ENCODE measurements at regions not wholly inside any gene's neighbourhood (a gene's known extent, or its start where the extent isn't known, plus 50 kb on each side); places are given as distances from the start of the nearest gene placed in this dataset.

DNA sequence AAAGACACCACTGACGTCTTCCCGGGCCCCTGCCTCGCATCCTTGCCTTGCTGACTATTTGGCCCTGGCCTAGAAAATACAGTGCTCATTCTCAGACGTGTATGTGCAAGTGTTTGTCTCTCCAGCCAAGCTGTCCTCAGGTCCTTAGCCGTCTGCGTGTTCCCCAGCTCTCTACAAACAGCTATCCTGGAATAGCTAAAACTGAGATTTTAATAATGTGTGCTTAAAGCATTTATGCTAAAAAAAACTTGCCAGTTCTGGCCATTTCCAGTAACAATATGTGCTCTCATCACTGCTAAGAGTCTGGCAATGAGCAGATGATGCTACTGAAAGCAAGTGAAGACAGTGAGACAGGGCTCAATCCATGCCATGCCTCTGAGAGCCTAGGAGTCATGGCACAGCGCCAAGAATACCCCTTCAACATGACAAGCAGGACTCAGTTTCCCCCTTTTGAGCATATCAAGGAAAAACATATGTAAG, 55.7 kb downstream of the IRF2BP2 start:
- DNase-seq, result no peak

DNA sequence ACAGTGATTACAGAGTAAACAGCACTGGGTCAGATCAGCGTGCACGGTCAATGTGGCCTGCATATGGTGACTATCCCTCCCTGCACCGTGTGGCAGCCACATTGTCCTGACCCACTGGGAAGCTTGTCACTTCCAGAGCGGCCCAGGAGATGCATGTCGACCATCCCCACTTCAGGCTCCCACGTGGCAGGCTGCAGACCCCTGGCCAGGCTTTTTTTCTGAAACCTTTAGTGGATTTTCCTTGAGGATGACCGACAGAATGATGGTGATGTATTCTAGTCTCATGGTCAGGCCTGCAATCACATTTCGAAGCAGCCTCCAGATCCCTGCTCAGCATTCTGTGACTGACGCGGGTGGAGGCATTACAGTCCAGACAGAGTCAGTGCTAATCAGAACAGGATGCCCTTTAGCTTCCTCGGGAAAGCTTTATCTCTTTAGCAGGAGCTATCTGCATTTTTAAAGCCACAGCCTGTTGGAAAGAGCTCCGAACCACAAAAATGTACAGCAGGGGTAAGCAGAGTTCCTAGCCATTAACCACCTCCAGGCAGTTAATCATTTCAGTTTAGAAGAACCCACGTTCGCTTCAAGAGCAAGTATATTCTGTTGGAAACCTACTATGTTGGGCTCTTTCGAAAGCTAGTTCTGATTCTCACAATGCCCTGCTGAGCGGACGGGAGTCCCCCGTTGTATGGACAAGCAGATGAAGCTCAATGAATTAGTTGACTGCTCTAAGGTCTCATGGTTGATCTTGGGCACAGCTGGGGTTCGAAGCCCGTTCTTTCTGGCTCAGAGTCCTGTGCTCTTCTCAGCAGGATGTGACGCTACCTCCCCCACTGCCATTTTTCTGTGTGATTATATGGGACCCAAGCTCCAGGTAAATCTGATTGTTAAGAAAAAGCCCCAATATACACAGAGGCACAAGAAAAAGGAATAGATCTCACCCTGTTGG, 56.5 kb downstream of the IRF2BP2 start:
- DNase-seq, result no peak

DNA sequence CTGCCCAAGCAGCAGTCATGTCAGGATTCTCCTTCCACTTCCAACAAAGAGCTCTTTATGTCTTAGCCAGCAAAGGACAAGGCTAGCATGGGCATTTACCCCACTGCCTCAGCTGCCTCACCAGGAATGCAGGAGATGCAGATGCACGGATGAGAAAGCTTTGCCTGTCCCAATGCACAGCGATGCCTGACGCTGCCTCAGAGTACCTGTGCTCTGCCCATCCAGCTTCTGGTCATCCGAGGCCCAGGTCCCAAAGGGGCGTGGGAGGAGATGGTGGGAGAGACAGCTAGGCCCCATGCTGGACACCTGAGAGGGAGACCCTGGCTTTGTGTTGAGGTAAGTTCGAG, 59.0 kb downstream of the IRF2BP2 start:
- no peak for DNase-seq

DNA sequence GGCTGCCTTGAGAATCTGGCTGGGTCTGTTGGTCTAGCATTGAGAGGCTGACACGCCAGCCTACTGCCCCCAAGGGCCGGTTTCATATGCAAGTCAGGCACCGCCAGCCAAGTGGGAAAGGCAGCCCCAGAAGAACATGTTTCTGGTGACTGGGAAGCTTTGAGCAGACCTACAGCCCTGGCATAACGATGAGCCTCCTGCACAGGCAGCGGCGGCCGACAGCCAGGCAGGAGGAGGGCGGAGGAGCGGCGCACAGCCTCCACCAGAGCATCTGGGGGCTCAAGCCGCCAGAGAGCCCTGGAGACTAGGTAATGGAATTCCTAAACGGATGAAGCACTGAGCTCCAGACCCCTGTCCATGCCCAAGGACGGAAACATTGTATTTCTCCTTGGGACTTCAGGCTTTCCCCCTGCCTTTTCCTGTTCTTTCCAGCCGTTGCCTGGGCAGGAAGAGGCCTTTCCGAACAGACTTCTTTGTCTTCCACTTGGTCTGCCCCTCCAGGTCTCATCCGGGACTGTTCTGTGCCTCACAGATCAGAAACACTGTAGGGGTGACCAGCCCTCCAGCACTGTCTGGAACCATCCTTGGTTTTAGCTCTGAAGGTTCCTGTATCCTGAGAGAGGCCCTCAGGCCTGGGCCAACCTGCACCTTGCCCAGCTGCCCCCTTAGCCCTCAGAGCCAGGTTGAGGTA, 59.5 kb downstream of the IRF2BP2 start:
- no peak for DNase-seq

DNA sequence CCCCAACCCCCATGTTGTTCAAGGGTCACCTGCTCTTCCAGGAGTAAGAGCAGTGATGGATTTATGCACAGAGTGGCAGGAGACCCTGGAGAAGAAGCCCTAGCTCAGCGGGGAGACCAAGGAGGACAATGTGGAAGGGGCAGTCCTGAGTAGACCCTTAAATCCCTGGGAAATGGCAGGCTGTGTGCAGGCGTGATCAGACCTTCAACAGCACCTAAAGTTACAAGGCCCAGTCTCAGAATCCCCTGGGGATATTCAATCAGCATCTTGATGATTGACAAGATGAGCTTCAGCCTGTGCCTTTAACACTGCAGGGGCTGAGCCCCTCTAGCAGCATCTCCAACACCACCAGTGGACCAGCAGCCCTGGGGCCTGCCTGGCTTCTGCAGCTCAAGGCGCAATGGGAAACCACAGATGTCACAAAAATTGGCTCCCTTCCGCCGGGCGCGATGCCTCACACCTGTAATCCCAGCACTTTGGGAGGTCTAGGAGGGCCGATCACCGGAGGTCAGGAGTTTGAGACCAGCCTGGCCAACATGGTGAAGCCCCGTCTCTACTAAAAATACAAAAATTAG, 60.4 kb downstream of the IRF2BP2 start:
- DNase-seq, result no peak

DNA sequence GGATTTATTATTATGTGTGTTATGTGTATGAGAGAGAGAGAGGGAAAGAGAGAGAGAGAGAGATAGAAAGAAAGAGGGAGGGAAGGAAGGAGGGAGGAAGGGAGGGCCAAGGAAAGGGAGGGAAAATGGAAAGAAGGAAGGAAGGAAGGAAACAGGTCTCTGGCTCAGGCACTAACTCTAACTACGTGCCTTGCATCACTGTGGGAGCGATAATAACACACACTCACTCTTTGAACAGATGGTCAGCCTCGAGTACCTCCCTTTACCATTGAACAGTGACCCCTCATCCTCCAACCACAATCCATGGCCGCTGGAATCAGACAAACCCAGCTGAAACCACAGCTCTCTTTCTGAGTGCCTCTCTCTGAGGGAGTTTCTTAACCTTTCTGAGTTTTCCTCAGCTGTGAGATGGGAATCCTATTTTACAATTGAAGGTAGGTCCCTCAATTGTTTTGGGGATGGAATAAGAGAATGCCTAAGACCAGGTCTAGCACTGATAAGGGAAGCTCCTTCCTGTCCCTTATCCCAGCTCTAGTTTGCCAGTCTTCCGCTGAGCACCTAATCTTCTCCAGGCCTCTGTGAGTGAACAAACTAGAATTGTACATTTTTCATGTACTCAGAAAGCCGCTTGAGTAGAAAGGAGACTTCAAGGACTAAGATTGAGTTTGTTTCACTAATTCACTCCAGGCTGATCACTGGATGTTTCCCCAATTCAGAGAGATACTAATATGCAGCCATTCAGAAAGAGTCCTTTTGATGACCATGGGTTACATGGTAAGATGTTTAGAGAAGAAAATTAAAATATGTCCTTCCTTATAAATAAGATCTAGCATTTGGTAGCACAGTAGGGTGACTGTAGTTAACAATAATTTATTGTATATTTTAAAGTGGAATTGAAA, 62.8 kb downstream of the IRF2BP2 start:
- no peak for DNase-seq

DNA sequence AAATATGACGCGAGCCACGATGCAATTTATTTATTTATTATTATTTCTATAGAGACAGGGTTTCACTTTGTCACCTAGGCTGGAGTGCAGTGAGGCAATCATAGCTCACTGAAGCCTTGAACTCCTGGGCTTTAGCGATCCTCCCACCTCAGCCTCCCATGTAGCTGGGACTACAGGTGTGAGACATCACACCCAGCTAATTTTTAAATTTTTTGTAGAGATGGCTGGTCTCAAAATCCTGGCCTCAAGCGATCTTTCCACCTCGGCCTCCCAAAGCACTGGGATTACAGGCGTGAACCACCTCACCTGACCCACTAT, 63.6 kb downstream of the IRF2BP2 start:
- no peak for DNase-seq

DNA sequence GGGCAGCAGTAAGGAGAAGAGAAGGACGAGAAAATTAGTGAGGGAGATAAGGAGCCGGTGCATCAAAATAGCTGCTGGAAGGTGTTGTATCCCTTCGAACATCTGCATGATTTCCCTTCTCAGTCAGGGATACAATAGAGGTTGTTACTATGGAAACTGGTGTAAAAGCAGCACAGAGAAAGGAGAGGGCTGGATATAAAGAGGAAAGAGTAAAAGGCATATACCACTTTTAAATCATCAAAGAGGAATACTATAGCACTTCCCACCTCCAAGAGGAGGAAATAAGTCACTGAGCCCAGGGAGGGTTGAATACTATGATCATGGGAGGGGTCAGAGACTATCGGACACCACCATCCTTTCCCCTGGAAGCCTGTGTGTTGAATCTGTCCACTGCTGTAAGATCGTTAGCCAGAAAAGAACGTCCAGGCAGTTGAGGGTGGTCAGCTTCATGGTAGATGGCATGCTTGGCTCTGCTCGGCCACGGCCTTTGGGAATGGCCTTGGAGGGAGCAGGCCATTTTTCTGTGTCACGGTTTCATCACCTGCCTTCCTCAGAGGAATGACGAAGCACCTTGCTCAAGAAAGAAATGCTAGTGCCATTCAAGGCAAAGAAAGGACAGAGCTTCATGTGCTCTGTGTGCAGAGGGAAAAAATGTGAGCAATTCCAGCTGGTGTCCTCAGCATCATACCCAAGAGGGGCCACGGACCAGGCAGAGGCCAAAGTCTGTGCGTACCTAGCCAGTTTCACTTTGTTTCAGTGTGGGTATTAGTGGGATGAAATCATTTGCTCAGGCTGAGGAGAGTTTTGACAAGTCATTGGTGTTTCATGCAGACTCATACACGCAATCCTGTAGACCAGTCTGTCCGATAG, 64.2 kb downstream of the IRF2BP2 start:
- DNase-seq, result no peak

DNA sequence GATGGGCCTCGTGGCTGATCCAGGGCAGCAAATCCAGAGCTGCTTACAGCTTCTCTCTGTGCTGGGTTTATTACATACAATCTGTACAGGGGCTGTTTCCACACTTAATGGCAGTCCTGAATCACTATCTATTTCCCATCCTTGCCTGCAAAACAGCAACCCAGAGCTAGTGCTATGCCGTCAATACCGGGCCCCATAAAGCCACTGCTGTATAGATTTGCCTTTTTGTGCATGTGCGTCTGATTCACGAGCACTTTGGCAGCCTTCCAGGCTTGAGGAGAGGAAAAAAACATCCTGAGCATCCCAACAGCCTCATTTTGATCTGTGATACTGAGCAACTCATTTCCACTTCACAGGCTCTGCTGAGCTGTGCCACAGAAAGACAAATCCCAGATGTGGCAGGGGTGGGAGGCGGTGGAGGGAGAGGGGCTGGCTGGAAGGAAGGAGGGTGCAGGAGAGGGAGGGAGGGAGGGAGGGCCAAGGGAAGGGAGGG, 65.2 kb upstream of the TARBP1 start:
- peak; percentile 37 to 43 for DNase-seq

DNA sequence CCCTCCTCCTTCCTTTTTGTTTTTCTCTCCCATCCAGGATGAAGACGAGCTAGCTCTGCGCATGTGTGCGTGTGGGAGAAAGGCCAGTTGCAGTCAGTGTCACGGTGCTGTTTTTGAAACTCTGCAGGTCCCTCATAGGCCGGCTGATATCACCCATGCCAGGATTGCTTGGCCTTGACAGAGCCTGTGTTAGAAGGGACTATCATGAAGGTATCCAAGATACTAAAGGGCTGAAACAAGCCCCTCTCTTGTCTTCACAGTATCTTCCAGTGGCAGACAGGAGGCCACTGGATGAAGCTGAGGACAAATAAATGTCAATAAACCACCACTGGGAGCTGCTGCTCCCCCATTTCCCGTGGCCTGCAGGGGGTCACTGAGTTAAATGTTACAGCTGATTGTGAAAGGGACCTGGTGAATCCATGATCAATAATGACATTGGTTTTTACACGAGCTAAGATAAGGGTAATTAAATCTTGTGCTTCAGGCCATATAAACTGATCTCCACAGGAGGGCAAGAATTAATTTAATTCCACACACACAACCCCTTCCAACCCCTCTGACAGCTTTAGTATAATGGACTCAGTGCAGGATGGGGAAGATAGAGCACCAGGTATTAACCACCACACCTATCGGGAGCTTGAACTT, 64.6 kb upstream of the TARBP1 start:
- no peak for DNase-seq

DNA sequence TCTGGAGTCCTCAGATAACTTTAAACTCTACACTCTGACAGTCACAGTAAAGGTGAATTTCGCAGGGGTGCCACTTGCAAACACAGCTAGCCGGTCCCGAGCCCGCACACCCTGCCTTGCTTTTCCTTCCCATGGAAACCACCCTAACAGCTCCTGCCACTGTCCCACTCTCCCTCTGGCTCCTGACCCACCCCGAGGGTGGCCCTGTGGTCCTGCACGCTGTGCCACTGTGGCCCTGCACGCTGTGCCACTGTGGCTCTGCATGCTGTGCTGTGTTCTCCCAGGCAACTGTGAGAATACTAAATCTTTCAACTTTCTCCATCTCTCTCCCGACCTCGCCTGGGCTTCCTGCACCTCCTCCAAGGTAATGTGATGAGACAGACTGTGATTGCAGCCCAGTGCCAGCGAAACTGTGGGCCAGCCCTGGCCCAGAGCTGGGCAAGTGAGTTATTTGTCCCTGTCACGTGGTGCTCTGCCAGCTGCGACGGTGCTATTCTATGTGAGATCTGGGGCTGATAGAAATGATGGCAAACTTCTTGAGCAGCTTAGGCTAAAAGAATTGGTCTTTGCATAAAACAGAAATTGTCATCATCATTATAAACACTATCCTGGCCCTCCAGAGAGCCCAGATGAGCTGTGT, 63.4 kb upstream of the TARBP1 start:
- DNase-seq, result no peak

DNA sequence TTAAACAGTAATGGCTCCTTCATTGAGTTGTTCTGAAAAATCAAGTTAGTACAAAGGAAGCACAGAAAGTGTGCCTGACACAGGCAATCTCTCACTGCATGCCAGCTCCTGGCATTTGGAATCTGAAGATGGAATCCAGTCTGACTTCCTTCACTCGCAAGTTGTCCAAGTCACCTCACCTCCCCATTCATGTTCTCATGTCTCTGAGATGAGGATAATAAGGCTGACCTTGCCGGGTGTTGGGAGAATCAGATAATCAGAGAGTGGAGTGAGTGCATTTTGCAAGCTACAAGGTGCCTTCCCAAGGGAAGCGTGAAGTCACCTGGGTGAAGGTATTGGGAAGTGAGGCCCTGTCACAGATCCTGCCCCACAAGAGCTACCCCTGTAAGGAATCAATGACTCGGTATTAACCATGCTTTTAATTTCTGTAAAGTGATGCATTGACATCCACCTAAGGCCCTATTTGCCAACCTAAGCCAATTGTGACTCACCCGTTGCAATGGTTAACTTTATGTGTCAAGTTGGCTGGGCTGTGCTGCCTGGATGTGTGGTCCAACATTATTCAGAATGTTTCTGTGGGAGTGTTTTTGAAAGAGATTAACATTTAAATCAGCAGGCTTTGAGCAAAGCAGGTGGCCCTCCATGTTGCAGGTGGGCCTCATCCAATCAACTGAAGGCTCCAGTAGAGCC, 62.5 kb upstream of the TARBP1 start:
- DNase-seq, result no peak

DNA sequence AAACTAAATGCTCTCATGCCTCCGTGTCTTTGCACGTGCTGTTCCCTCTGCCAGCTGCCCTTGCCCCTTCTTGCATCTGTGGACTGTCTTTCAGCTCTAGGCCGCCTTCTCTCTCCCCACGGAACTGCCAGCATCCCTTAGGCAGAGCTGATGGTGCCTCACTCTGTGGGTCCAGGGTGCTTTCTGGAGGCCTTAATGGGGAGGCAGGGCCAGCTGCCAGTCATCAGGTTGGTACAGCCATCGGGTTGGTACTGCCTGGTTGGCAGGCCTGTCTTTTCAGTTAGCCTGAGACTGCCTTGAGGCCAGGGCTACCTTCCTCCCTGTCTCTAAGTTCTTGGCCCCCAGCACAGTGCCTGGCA, 61.4 kb upstream of the TARBP1 start:
- no peak for DNase-seq

DNA sequence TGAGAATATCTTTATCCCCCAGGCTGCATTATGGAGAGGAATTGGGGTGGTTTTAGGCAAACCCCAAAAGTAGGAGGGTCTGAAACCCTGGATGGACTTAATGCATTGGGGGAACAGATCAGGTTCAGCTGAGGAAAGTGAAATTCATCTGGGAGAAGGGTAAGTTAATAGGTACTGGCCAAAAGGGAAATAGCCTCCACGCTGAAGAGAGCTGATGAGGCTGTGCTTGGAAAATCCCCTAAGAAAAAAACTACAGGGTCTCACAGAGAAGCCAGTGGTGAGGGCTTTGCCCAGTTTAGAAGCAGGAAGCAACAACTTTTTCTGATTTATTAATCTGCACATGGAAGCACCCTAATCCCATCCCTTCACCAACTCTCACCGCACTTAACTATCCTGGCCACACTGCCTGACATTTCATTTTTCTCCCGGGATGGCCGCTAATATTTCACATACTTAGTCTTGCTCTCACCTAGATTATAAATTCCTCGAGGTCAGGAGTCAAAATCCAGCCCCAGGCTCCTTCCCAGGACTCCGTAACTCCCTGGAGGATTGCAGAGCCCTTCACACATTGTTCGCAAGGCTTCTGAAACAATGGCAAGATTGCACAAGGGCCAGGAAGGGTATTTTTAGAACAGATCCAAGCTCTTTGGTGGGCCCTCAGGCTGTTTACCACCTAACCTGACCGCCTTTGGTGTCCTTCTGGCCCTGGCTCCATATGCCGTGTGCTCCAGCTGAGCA, 60.9 kb upstream of the TARBP1 start:
- no peak for DNase-seq

DNA sequence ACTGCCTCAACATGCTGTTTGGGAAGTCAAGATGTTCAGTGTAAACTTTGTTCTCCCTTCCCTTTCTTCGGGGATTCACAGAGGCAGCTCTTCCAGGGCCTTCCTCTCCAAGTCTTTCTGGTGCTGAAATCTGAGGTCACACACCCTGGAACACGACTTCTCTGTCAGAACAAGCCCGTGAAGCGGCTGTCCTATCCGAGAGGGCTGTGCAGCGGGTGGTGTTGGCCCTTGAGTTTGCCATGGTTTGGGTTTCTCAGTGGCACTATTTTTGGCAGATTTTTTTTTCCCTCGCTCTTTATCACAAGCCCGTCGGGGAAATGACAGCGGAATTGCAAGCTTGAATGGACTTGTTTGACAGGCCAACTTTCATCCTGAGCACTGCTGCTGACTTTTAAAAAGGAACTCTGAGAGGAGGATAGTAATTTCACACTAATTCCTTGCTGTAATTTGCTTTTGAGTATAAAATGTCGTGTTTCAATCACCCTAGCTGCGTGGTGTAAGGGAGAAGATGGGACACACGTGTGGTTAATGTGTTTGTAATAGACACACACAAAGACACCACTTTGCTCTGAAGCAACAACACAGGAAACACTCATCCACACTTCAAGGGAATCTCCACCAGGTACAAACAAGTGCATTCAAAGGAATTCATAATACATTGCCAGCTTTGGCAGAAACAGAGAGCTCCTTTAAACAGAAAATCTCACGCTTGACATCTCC, 60.1 kb upstream of the TARBP1 start:
- no peak for DNase-seq

DNA sequence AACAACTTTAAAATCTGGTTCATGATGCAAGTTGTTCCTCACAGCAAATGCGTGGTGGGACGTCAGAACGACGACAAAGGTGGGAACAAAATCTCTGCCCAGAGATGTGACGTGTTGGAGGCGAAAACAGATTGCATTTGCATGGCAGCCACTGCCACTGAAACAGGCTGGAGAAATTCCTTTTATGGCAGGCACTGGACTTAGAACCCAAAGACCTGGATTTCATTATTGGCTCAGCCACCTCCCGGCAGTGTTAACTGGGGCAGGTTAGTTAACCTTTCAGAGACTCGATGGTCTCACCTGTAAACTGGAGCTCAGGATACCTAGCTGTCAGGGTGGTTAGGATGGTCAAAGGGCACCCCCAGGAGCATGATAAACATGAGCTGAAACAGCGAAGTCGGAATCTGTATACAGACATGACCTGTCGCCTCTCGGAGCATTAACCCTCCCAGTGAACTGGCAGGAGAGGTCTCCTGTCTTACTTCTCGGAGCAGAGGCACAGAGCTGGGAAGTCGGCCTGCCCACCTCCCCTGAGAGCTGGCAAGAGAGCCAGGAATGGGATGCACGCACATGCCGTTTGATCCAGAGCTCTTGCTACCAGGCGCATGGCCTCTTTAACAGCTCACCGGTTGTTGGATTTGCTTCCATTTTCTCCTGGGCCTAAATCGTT, 59.2 kb upstream of the TARBP1 start:
- DNase-seq, result no peak

DNA sequence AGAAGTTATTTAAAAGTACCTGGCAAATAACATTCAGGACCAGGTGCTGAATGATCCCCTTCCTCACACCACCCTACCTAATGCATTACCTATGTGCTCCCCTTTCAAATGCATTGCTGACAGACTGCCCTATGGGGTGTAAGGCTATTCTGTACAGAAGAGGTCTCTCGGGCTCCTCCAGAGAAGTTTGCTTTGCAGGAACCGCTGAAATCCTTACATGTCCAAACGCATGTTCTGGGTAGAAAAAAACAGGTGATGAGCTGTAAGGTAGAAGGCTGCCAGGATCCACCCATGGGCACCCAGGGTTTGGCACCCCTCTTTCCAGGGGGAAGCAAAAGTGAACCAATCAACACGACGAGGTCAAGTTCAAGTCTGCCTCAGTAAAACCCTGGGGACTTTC, 58.3 kb upstream of the TARBP1 start:
- no peak for DNase-seq

DNA sequence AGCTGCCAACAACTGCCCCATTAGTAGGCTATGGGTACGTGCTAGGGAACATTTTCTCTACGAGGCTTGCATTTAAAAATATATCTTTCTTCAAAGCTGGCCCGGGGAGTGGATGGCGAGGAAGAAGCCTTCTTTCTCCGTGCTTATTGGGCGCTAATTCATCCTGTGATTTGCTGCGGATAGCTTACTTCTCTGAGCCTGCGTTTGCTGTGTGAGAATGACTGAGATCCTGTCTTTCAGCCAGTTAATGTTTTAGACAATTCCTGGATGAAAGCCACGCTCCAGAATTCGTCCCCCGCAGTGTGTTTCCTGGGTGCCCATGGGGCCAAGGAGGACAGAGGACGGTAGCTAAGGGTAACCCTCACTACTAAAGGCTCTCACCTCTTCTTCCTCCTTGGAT, 57.8 kb upstream of the TARBP1 start:
- DNase-seq, result no peak

All from stimulated activated CD4-positive, alpha-beta T cell treated with anti-CD3 and anti-CD28 coated beads, Interleukin-2, amount 100 ng/mL, for 48 hours (primary cell).